ENCODE measurements at regions not wholly inside any gene's neighbourhood (a gene's known extent, or its start where the extent isn't known, plus 50 kb on each side); places are given as distances from the start of the nearest gene placed in this dataset.

DNA sequence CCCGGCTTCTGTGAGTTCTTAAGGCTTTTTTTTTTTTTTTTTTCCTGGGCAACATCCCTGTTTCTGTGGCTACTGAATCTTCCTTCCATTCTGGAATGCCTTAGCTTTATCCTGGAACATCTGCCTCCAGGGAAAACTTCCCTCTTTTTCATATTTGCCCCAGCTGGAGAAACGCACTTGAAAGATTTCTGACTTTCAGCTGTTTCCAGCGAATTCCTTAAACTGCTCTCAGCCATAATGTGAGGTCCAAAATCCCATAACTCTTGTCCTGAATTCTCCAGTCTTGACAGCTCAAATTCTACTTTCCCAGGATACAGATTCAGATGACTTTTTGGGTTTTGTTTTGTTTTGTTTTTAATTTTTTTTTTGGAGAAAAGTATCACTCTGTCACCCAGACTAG, 263.6 kb upstream of the AUTS2 start:
- TF ChIP-seq, protein P1, sequence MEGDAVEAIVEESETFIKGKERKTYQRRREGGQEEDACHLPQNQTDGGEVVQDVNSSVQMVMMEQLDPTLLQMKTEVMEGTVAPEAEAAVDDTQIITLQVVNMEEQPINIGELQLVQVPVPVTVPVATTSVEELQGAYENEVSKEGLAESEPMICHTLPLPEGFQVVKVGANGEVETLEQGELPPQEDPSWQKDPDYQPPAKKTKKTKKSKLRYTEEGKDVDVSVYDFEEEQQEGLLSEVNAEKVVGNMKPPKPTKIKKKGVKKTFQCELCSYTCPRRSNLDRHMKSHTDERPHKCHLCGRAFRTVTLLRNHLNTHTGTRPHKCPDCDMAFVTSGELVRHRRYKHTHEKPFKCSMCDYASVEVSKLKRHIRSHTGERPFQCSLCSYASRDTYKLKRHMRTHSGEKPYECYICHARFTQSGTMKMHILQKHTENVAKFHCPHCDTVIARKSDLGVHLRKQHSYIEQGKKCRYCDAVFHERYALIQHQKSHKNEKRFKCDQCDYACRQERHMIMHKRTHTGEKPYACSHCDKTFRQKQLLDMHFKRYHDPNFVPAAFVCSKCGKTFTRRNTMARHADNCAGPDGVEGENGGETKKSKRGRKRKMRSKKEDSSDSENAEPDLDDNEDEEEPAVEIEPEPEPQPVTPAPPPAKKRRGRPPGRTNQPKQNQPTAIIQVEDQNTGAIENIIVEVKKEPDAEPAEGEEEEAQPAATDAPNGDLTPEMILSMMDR (IDR thresholded peaks at IDR 0.05) = no peak
- TF ChIP-seq POLR2A (IDR thresholded peaks at IDR 0.05) = no peak
